ENCODE measurements at regions not wholly inside any gene's neighbourhood (a gene's known extent, or its start where the extent isn't known, plus 50 kb on each side); places are given as distances from the start of the nearest gene placed in this dataset.
A peak's percentile ranks its signal among the peaks of the same experiment; 100 is the strongest.

- no peak for DNase-seq
Measured at GRCh38 chr3:83902787-83903533, 1055.8 kb upstream of the CADM2 start.

- DNase-seq: no peak
Measured at GRCh38 chr3:83913381-83913780, 1045.4 kb upstream of the CADM2 start.

GRCh38 chr3:83926291-83926690 lies 1032.5 kb upstream of the CADM2 start:
- DNase-seq: no peak

- DNase-seq: no peak
Measured at GRCh38 chr3:83928391-83928790, 1030.4 kb upstream of the CADM2 start.

GRCh38 chr3:83928903-83929302 lies 1029.9 kb upstream of the CADM2 start:
- DNase-seq: no peak

GRCh38 chr3:83934192-83935021 lies 1024.4 kb upstream of the CADM2 start:
- DNase-seq: peak; percentile 82

- no peak for DNase-seq
Measured at GRCh38 chr3:83938491-83938890, 1020.3 kb upstream of the CADM2 start.

- DNase-seq: no peak
Measured at GRCh38 chr3:83941990-83942745, 1016.6 kb upstream of the CADM2 start.

- no peak for DNase-seq
Measured at GRCh38 chr3:83946049-83946448, 1012.7 kb upstream of the CADM2 start.

- DNase-seq: peak; percentile 50
Measured at GRCh38 chr3:83946554-83946953, 1012.2 kb upstream of the CADM2 start.

GRCh38 chr3:83948771-83949170 lies 1010.0 kb upstream of the CADM2 start:
- no peak for DNase-seq

GRCh38 chr3:83953417-83954089 lies 1005.2 kb upstream of the CADM2 start:
- DNase-seq: peak; percentile 54

- no peak for DNase-seq
Measured at GRCh38 chr3:83956431-83956830, 1002.4 kb upstream of the CADM2 start.

- DNase-seq: no peak
Measured at GRCh38 chr3:83968356-83968755, 990.4 kb upstream of the CADM2 start.

GRCh38 chr3:83971666-83972065 lies 987.1 kb upstream of the CADM2 start:
- no peak for DNase-seq

GRCh38 chr3:84008623-84009022 lies 950.2 kb upstream of the CADM2 start:
- DNase-seq: no peak

- DNase-seq: no peak
Measured at GRCh38 chr3:84023842-84024241, 934.9 kb upstream of the CADM2 start.

- no peak for DNase-seq
Measured at GRCh38 chr3:84039099-84039498, 919.7 kb upstream of the CADM2 start.

- DNase-seq: no peak
Measured at GRCh38 chr3:84042399-84043106, 916.2 kb upstream of the CADM2 start.

GRCh38 chr3:84066915-84067314 lies 891.9 kb upstream of the CADM2 start:
- DNase-seq: no peak

GRCh38 chr3:84073664-84074063 lies 885.1 kb upstream of the CADM2 start:
- DNase-seq: no peak

- DNase-seq: no peak
Measured at GRCh38 chr3:84074767-84075166, 884.0 kb upstream of the CADM2 start.
